GM18507 (cell line): ENCODE measurements at regions not wholly inside any gene's neighbourhood (a gene's known extent, or its start where the extent isn't known, plus 50 kb on each side); places are given as distances from the start of the nearest gene placed in this dataset.
A peak's percentile ranks its signal among the peaks of the same experiment; 100 is the strongest.

ENCODE experiments used
- DNase-seq: peaks from one replicate; pipeline ENCODE4 v3.0.0; 2011; ENCODE audit warnings: low read depth; ENCODE audit not compliant: insufficient read length; ENCODE audit errors: extremely low spot score
- FAIRE-seq: peaks from 2 replicates; lab custom pipeline; 2011; peaks lifted over from hg19 to GRCh38; lab: Jason Lieb, UNC

DNA sequence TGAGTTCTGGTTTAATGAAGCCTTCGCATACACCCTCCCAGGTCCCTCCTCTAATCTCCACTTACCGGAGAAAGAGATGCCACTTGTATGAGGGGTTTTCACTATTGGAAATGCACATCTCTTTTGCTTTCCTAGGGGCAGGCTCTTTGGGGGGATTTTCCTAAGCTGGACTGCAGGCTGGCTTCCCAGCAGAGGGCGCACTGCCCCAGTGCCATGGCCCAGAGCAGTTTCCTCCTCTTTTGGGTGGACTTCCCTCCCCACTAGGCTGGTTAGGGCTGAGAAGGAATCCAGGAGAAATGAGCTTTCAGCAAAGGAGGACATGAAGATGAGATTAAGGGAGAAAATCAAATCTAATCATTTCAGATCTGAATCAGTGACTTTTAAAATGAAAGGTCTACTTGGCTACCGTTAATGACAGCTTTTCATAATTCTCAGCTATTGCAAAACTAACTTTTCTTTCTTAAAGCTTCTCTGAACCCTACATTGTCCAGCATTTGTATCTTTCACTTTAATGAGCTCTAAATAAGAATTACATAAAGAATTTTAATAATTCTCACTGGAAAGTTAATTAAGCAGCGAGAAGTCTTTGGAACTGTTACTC lies 784.1 kb upstream of the FANCL start:
- no peak for DNase-seq
- FAIRE-seq, result peak; percentile 68

DNA sequence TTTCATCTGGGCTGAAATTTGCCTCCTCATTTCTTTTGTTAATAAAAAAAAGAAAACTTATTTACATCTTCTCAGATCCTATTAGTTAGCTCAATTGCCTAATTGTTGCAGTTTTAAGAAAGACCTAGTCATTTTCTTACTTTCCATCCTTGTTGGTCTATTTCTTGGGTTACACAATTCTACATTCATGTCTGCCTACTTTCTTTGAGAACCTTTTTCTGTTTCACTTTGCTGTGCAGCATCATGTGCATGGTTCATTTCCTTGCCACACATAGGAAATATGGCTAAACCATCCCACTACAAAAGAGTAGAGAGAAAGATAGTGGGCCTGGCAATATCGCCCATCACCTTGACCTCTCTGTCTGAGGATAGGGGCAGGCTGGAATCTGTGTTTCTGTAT lies 780.7 kb upstream of the FANCL start:
- no peak for DNase-seq
- FAIRE-seq, result no peak

GRCh38 chr2:59019566-59020159 lies 778.5 kb upstream of the FANCL start:
- FAIRE-seq, result no peak
- DNase-seq, result no peak

DNA sequence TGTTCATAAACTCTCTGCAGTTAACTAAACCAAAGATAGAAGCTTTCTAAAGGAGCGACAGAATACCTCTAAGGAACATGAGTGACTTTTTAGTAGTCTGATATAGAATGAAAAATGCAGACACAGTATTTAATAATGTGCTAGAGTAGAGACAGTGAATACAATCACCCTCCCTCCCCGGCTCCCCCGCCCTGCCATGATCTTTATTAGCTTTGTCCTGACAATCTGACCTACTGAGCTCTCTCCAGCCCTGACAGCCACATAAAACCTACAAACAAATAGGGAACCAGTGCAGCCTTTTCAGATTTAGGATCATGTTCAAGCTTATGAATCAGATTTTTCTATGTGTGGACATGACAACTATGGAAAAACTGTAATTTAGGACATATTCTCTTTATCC lies 777.6 kb upstream of the FANCL start:
- FAIRE-seq (no peak), DNase-seq (no peak)

DNA sequence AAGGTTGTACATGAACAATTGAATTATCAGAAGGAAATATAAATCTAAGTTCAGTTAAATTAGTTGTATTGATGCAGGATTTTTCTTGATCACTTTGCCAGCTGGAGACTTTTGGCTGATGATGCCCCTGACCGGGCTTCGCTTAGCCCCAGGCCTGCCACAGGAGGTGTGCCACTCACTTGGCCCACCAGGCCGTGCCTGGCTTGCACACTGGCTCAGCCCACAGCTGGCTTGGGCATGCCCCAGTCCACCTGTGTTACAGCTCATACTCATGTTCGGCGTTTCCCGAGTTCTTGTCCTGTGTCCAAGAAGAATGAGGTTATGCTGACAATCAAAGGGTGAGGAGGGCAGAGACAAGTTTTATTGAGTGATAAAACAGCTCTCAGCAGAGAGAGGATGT lies 773.9 kb upstream of the FANCL start:
- FAIRE-seq, result no peak
- DNase-seq, result no peak

- DNase-seq, result no peak
- no peak for FAIRE-seq
These were observed 771.8 kb upstream of the FANCL start for GRCh38 chr2:59012971-59013370.

- FAIRE-seq (no peak), DNase-seq (no peak)
These were observed 771.1 kb upstream of the FANCL start for GRCh38 chr2:59012234-59012633.

GRCh38 chr2:59008950-59009349 lies 767.8 kb upstream of the FANCL start:
- no peak for DNase-seq
- no peak for FAIRE-seq

DNA sequence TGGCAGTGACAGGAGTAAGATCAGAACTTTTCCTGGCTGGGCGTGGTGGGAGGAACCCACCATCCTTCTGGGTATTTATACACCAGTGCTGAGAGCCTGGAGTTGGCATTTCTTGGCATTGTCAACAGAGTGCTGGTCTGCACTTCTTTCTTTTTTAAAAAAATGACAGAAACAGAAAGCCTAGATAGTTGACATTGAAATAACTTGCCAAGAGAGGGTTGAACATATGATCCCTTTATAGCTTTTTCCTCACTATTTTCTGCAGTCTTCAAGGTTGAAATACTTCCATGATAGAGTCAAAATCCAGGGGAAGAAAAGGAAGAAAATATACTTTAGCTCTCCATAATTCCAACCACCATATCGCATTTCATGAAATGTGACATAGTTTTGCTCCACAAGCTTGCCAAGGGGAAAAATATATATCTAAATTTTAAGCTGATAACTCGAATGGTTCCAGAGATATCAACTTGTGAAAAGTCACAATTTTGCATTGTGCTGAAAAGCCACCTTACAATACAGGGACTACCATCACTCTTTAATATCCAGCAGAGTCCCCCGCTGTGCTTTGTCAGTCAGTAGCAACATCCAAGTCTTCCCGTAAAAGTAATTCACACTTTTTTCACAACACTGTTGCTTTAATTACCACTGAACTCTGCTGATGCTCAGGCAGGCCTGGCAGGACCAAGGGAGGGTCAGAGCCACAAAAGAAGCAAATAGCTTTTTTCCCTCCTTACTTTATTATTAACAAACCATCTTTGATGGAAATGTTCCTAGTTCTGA lies 764.9 kb upstream of the FANCL start:
- FAIRE-seq, result no peak
- no peak for DNase-seq

DNA sequence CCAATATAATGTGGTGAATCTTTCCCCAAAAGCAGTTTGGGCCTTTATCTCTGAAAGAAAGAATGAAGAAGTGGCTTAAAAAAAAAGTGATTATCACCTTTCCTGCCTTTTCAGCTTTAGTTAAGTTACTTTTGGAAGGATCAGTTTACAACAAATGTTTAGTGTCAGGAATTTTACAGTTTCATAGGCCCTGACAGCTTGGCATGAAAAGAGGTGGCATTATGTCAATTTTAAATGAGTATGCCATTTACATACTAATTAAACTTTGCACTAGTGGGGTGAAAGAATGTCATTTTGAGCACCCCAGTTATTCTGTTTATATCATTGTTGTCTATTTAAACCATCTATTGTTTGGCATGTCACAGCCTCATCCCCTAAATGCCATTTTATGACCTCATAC lies 763.5 kb upstream of the FANCL start:
- FAIRE-seq, result no peak
- DNase-seq, result no peak

GRCh38 chr2:59000796-59001195 lies 759.7 kb upstream of the FANCL start:
- FAIRE-seq (no peak), DNase-seq (no peak)

DNA sequence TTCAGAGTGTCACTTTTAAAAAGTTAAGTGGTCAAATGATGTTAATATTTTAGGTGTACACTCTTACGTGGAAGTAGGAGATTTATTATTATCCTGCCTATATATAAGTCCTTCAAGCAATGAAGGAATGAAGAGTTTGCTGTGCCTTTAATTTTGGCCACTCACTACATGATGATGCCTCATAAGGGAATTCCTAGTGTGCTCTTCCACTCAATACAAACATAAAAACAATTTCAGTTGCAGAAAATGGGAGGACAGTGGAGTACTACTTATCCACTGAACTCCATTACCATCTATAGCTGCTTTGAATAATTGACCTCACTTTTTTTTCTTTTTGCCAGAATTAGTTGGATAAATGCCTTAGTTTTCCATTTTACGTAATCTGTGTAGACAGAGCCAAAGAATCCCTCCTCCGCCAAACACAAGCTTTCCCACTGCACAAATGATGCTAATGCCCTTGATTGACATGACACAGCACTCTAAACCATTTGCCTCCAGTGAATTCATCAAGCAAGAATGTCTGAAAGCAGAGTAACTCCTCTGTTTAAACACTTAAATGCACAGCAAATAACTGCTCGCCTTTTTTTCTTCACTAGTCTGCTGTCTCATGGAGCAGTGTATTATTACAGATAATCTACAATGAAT lies 751.1 kb upstream of the FANCL start:
- DNase-seq (no peak), FAIRE-seq (no peak)

GRCh38 chr2:58991357-58991756 lies 750.2 kb upstream of the FANCL start:
- FAIRE-seq (no peak), DNase-seq (no peak)

GRCh38 chr2:58985541-58985940 lies 744.4 kb upstream of the FANCL start:
- DNase-seq (no peak), FAIRE-seq (no peak)

DNA sequence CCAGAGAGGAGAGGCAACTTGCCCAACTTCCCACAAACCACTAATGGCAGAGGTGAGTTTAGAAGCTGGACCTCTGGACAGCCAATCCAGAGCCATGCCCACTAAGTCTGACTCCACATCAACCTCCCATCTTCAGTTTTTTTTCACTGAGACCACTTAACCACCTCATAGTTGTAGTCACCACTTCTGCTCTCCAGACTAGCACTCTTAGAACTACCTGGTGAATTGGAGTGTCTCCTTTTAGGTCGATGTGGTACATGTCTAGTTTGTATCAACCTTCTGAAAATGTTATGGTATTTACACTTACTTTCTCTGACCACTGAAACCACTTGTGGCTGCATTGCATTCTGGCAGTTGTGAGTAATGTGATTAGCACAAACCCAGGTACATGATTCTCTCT lies 743.6 kb upstream of the FANCL start:
- no peak for DNase-seq
- no peak for FAIRE-seq

DNA sequence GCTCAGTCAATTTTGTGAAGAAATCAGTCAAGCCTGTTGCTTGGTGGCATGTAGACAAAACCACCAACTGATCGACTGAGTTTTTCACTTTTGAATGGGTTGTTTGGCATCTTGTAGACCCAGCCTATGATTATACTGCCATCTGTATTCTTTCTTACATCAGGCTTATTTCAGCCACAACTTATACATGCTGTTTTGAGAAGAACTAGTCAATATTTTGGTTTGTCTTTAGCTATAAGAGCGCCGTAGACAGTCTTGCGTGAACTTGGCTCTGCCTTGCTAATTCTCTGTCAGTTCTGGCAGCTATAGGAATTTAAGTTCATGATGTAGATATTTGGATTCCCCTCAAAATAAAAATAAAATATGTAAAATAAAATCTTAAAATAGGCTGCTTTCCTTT lies 742.0 kb upstream of the FANCL start:
- no peak for DNase-seq
- FAIRE-seq, result no peak

DNA sequence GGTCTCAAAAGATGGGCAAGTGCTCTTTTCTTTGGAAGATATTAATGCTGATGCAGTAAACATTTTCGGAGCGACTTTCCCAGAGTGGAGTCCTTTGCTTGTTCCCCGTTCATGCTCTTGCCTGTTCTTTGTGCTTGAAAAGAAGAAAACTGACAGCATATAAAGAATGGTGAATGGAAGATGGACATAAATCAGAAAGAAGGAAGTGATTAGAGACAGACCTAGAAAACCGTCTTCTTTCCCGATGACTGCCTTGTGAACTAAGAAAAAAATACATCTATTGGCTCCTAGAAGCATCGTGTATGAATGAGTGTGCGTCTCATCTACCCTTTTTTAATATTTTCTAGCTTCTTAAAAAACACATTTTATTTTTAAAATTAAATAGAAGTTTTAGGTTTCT lies 740.1 kb upstream of the FANCL start:
- no peak for FAIRE-seq

DNA sequence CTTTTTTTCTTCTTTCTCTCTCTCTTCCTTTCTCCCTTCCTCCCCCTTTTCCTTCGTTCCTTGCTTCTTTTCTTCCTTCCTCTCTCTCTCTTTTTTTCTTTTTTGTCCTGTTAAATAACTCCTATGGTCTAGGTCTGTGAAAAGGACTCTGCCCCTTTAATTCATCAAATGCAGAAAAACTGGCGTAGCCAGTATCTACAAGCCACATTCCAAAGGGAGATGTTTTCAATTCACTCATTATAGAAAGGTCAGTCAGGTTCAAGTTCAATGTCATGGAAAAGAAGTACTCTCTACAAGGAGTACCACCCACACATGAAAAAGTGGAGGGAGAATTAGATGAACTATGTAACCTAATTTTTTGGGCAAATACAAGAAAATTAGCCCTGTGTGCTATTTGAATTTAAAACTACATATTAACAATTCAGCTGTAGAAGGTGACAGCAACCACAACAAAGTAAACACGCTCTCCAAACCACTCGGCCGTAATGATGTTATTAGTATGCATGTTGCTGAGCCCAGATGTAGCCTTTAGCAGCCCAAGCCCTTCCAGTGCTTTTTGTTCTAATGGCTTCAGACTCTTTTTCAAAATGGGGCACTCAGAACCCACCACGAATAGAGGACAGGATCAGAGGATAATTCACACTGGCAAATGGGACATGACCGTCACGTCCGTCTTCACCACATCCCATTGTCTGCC lies 735.4 kb upstream of the FANCL start:
- DNase-seq (no peak), FAIRE-seq (no peak)

More for the DNA sequence above, 740.1 kb upstream of the FANCL start:
- no peak for DNase-seq

DNA sequence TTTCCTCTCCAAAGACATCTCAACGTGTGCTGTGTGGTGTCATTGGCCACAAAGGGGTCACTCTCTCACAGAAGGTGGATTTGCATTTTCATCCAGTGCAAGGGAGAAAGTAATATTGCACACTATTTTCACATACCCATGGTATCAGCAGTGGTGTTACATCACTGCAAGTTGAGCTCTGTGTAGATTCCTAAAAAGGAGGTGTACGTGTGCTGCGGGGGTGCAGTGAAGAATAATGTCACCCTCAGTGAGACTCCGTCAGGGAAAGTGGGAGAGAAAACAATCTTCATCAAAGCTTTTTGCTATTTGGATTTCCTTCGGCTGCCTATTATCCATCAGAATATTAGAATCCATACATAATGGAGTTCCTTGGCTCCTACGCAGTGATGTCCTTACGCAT lies 733.8 kb upstream of the FANCL start:
- DNase-seq (no peak), FAIRE-seq (no peak)

- FAIRE-seq (no peak), DNase-seq (no peak)
These were observed 733.3 kb upstream of the FANCL start for GRCh38 chr2:58974426-58974825.
